Kidney (tissue), 13 donors: ENCODE measurements at regions not wholly inside any gene's neighbourhood (a gene's known extent, or its start where the extent isn't known, plus 50 kb on each side); places are given as distances from the start of the nearest gene placed in this dataset.

Experiments
- DNase-seq, 5 donors: peaks; one replicate each; pipeline ENCODE4 v3.0.0-alpha.2; 2013 to 2020
- FAIRE-seq: peaks from 2 replicates; lab custom pipeline; 2012; peaks lifted over from hg19 to GRCh38; lab: Jason Lieb, UNC
- H3K27ac ChIP-seq, 2 donors: one replicate each; pipeline ENCODE4 v1.7.0; 2013; ENCODE audit warnings: low read depth in 2 of 2, low read length in 2 of 2, inconsistent platforms in 1 of 2
- H3K27me3 ChIP-seq: one replicate; pipeline ENCODE4 v1.7.1; 2013; ENCODE audit warnings: low read length, inconsistent platforms; ENCODE audit not compliant: control insufficient read depth, insufficient read depth
- H3K36me3 ChIP-seq, 3 donors: one replicate each; pipeline versions ENCODE4 v1.7.0 to v1.7.1; 2013; ENCODE audit warnings: low read length in 3 of 3, control low read depth in 1 of 3, inconsistent platforms in 1 of 3; ENCODE audit not compliant: insufficient read depth in 3 of 3, control insufficient read depth in 2 of 3
- H3K4me1 ChIP-seq, 3 donors: one replicate each; pipeline versions ENCODE4 v1.7.0 to v1.7.1; 2013; ENCODE audit warnings: low read length in 3 of 3, inconsistent platforms in 1 of 3, low read depth in 1 of 3; ENCODE audit not compliant: control insufficient read depth in 2 of 3, insufficient read depth in 2 of 3
- H3K4me3 ChIP-seq, 3 donors: one replicate each; pipeline versions ENCODE4 v1.7.0 to v1.8.1; 2013; ENCODE audit warnings: low read length in 3 of 3, control low read depth in 1 of 3, inconsistent platforms in 1 of 3
- H3K9ac ChIP-seq, 3 donors: one replicate each; pipeline versions ENCODE4 v1.7.0 to v1.7.1; 2013; ENCODE audit warnings: low read length in 3 of 3, control low read depth in 1 of 3, inconsistent platforms in 1 of 3
- H3K9me3 ChIP-seq, 3 donors: one replicate each; pipeline versions ENCODE4 v1.7.0 to v1.7.1; 2013; ENCODE audit warnings: low read length in 3 of 3, control low read depth in 1 of 3, inconsistent platforms in 1 of 3; ENCODE audit not compliant: control insufficient read depth in 2 of 3, insufficient read depth in 1 of 3
- intact Hi-C: fragments of 100-400 bp; cut with DNase I; formaldehyde crosslinking; loops from one replicate; pipeline ENCODE4 v1.11.1; 2022
- TF ChIP-seq, protein P1 (sequence below): IDR thresholded peaks from 3 replicates; pipeline ENCODE4 v1.5.1; 2012; ENCODE audit warnings: mild to moderate bottlenecking, moderate library complexity, borderline replicate concordance; ENCODE audit not compliant: insufficient read depth; ENCODE audit errors: extremely low read depth
- donor health status: control.
- donor health status: control.
- donor health status: control.
- donor health status: control.
- donor health status: control.
- donor health status: DM: yes; HTN: yes; CAD: no.
- donor health status: Normal renal cell carcinoma (clear cell type).

DNA sequence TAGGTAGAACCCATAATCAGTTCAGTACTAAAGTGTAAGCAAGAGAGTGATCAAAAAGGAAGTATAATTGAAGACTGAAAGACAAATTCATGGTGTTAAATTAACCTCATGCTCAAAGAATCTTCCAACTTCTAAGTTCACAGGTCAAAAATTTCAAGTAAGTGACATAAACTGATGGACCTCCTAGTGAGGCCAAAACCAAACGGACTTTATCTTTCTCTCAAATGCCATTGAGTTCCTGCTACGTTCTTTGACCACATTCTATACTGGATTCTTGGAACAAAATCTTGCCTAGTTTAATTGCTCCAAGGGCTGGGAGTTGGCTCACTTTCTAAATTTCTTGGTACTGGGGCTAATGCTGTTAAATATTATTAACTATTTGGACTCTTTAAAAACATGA, 794.9 kb downstream of the TLE4 start:
- intact Hi-C loops: no loop called here
- FAIRE-seq: no peak
- Histone ChIP-seq H3K4me3 (no peak overlapping the region), H3K36me3 (no peaks in the 10 kb centered on the region), H3K9me3 (peaks cover 0 to 2% (median 0%) of the 10 kb centered on the region in 3 donors), H3K4me1 (no peaks in the 10 kb centered on the region), H3K27ac (no peak overlapping the region), H3K9ac (no peak overlapping the region), H3K27me3 (no peaks in the 10 kb centered on the region)
- TF ChIP-seq, protein P1, sequence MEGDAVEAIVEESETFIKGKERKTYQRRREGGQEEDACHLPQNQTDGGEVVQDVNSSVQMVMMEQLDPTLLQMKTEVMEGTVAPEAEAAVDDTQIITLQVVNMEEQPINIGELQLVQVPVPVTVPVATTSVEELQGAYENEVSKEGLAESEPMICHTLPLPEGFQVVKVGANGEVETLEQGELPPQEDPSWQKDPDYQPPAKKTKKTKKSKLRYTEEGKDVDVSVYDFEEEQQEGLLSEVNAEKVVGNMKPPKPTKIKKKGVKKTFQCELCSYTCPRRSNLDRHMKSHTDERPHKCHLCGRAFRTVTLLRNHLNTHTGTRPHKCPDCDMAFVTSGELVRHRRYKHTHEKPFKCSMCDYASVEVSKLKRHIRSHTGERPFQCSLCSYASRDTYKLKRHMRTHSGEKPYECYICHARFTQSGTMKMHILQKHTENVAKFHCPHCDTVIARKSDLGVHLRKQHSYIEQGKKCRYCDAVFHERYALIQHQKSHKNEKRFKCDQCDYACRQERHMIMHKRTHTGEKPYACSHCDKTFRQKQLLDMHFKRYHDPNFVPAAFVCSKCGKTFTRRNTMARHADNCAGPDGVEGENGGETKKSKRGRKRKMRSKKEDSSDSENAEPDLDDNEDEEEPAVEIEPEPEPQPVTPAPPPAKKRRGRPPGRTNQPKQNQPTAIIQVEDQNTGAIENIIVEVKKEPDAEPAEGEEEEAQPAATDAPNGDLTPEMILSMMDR: no peak
- no peak for DNase-seq

DNA sequence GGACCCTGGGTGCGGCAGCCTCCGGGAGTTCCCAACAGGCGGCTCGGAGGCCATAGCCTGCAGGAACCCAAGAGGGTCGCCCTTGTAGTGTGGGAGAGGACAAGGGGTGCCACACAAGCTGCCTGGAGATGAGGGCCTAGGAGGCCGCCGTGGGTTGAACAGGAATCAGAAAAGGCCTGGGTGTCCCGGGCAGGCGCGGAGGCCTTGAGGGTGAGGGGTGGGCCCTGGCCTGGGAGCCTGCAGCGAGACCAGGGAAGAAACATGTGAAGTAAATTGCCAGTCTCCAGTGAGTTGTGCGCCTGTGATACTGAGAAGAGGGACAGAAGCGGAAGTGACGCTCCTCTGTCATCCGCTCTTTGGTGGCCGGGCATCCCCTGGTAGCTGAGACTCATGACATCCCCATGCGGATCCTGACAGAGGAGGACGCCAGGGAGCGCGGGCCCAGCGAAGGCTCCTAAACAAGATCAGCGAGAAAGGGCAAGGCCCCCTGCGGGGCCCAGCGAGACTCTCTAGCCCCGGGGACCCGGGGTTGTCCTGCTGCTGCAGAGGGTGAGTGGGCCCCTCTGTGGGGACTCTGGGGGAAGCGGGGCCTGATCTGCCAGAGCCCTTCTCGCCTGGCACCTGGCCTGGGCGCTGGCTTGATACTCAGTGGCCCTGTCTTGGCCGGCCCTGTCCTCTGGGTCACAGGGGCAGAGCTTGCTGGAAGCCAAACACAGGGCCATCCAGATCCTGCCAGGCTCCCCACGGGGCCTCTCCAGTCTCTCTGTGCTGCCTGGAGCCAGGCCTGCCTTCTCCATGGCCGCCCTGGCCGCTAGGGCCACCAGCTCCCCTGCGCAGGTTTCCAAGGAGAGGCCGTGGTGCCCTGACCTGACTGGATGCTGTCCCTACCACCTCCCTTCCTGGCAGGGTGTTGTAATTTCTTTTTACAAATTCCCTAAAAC, 788.4 kb downstream of the TLE4 start:
- Histone ChIP-seq H3K9ac (no peak overlapping the region), H3K9me3 (no peaks in the 10 kb centered on the region), H3K4me1 (no peaks in the 10 kb centered on the region), H3K36me3 (no peaks in the 10 kb centered on the region), H3K4me3 (no peak overlapping the region), H3K27me3 (no peaks in the 10 kb centered on the region), H3K27ac (no peak overlapping the region)
- TF ChIP-seq, protein P1: no peak
- no peak for FAIRE-seq
- intact Hi-C loops: no loop called here
- no peak for DNase-seq

DNA sequence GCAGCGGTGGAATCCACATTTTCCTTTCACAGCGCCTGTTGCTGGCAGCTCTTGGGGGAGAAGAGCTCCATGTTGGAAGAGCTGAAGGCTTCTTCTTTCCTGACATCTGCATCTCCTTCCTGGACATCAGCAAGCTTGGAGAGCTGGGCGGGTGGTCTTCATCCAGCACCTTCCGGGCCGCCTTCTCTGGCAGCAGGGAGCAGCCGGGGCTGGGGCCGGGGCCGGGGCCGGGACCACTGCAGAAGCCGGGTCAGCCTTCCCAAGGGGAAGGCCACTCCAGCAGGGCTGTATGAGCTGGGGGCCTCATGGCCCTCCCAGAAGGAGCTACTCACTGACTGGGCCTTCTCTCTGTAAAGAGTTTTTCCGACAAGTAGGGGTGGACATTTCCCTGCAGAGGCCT, 787.5 kb downstream of the TLE4 start:
- TF ChIP-seq, protein P1: no peak
- H3K27ac ChIP-seq: no peak overlapping the region
- intact Hi-C loops: no loop called here
- no peaks in the 10 kb centered on the region for H3K27me3 ChIP-seq
- DNase-seq (no peak), FAIRE-seq (no peak)
- H3K36me3 ChIP-seq: no peaks in the 10 kb centered on the region
- H3K4me1 ChIP-seq: no peaks in the 10 kb centered on the region
- no peaks in the 10 kb centered on the region for H3K9me3 ChIP-seq
- H3K4me3 ChIP-seq: no peak overlapping the region
- no peak overlapping the region for H3K9ac ChIP-seq
